ENCODE measurements at regions not wholly inside any gene's neighbourhood (a gene's known extent, or its start where the extent isn't known, plus 50 kb on each side); places are given as distances from the start of the nearest gene placed in this dataset.

DNA sequence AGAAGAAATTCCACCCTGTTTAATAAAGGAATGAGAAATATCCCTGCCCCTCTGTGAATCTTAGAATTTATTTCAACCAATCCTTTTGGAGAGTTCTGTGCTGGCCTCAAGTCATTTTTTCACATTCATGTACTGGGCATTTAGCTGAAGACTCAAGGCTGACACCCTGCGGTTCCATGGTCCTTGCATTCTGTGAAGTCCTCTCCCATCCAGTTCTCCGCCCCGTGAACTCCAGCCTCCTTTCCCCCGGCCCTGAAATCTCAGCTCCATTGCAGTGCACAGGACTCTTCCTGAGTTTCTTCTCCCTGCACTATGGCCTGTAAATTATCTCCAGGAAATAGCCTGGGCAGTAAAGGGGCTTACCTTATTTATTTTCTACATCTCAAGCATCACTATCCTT, 183.0 kb upstream of the KCND2 start:
- Histone ChIP-seq H3K9me3 (no peaks in the 10 kb centered on the region), H3K27me3 (replicated peaks; ENCODE audit: insufficient read depth) (no peaks in the 10 kb centered on the region), H3K36me3 (no peaks in the 10 kb centered on the region), H3K4me1 (replicated peaks) (no peaks in the 10 kb centered on the region), H3K4me3 (no peak overlapping the region), H3K27ac (no peak overlapping the region)
- 71% methylated on average over 4 of the region's 4 CpGs for WGBS
- TF ChIP-seq POLR2AphosphoS5 (IDR thresholded peaks at IDR 0.05) (no peak), POLR2A (IDR thresholded peaks at IDR 0.05) (no peak)
- TF ChIP-seq, protein P1, sequence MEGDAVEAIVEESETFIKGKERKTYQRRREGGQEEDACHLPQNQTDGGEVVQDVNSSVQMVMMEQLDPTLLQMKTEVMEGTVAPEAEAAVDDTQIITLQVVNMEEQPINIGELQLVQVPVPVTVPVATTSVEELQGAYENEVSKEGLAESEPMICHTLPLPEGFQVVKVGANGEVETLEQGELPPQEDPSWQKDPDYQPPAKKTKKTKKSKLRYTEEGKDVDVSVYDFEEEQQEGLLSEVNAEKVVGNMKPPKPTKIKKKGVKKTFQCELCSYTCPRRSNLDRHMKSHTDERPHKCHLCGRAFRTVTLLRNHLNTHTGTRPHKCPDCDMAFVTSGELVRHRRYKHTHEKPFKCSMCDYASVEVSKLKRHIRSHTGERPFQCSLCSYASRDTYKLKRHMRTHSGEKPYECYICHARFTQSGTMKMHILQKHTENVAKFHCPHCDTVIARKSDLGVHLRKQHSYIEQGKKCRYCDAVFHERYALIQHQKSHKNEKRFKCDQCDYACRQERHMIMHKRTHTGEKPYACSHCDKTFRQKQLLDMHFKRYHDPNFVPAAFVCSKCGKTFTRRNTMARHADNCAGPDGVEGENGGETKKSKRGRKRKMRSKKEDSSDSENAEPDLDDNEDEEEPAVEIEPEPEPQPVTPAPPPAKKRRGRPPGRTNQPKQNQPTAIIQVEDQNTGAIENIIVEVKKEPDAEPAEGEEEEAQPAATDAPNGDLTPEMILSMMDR (IDR thresholded peaks at IDR 0.05), result no peak
- intact Hi-C loops (cut with DNase I), result no loop called here
- DNase-seq (ENCODE audit: low spot score), result no peak

GRCh38 chr7:120091807-120092206, 181.2 kb upstream of the KCND2 start:
- Histone ChIP-seq H3K4me1 (replicated peaks) (no peaks in the 10 kb centered on the region), H3K36me3 (no peaks in the 10 kb centered on the region), H3K9me3 (no peaks in the 10 kb centered on the region), H3K27me3 (replicated peaks; ENCODE audit: insufficient read depth) (no peaks in the 10 kb centered on the region), H3K4me3 (no peak overlapping the region), H3K27ac (no peak overlapping the region)
- TF ChIP-seq POLR2AphosphoS5 (IDR thresholded peaks at IDR 0.05) (no peak), POLR2A (IDR thresholded peaks at IDR 0.05) (no peak)
- TF ChIP-seq, protein P1 (IDR thresholded peaks at IDR 0.05), result no peak
- intact Hi-C loops (cut with DNase I), result no loop called here
- WGBS, result 76% methylated on average over 3 of the region's 3 CpGs
- no peak for DNase-seq (ENCODE audit: low spot score)

- TF ChIP-seq POLR2A (IDR thresholded peaks at IDR 0.05) (no peak), POLR2AphosphoS5 (IDR thresholded peaks at IDR 0.05) (no peak)
- TF ChIP-seq, protein P1 (IDR thresholded peaks at IDR 0.05), result no peak
- Histone ChIP-seq H3K36me3 (no peaks in the 10 kb centered on the region), H3K9me3 (no peaks in the 10 kb centered on the region), H3K4me3 (no peak overlapping the region), H3K27me3 (replicated peaks; ENCODE audit: insufficient read depth) (no peaks in the 10 kb centered on the region), H3K4me1 (replicated peaks) (no peaks in the 10 kb centered on the region), H3K27ac (no peak overlapping the region)
- intact Hi-C loops (cut with DNase I), result no loop called here
- DNase-seq (ENCODE audit: low spot score), result no peak
- 63% methylated on average over 2 of the region's 2 CpGs for WGBS
Observed at GRCh38 chr7:120097020-120097419, 176.0 kb upstream of the KCND2 start.

- Histone ChIP-seq H3K27ac (no peak overlapping the region), H3K27me3 (replicated peaks; ENCODE audit: insufficient read depth) (no peaks in the 10 kb centered on the region), H3K4me1 (replicated peaks) (no peaks in the 10 kb centered on the region), H3K4me3 (no peak overlapping the region), H3K9me3 (no peaks in the 10 kb centered on the region), H3K36me3 (no peaks in the 10 kb centered on the region)
- no peak for DNase-seq (ENCODE audit: low spot score)
- TF ChIP-seq, protein P1 (IDR thresholded peaks at IDR 0.05), result no peak
- TF ChIP-seq POLR2A (IDR thresholded peaks at IDR 0.05) (no peak), POLR2AphosphoS5 (IDR thresholded peaks at IDR 0.05) (no peak)
- intact Hi-C loops (cut with DNase I), result no loop called here
Observed at GRCh38 chr7:120097774-120098173, 175.2 kb upstream of the KCND2 start.

DNA sequence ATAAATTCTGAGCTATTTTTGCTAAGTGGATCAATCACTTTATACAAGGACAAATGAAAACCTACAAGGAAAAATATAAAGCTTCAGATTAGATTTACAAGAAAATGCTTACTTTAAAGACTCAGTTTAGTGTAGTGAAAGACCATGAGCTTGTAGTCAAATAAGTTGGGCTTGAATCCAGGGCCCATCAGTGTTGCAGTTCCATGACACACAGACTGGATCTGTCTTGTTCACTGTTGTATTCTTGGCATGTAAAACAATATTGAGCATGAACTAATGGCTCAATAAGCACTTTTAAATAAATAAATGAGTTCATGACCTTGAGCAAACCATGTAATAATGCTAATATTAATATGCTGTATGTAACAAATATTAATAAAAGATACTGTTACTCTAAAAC, 164.6 kb upstream of the KCND2 start:
- no peaks in the 10 kb centered on the region for H3K27me3 ChIP-seq (replicated peaks; ENCODE audit: insufficient read depth)
- H3K27ac ChIP-seq, result no peak overlapping the region
- no peak for TF ChIP-seq POLR2A (IDR thresholded peaks at IDR 0.05)
- TF ChIP-seq, protein P1 (IDR thresholded peaks at IDR 0.05), result no peak
- TF ChIP-seq POLR2AphosphoS5 (IDR thresholded peaks at IDR 0.05), result no peak
- no peak overlapping the region for H3K4me3 ChIP-seq
- H3K36me3 ChIP-seq, result no peaks in the 10 kb centered on the region
- intact Hi-C loops (cut with DNase I), result no loop called here
- H3K4me1 ChIP-seq (replicated peaks), result no peaks in the 10 kb centered on the region
- H3K9me3 ChIP-seq, result no peaks in the 10 kb centered on the region
- DNase-seq (ENCODE audit: low spot score), result no peak
